ENCODE measurements at regions not wholly inside any gene's neighbourhood (a gene's known extent, or its start where the extent isn't known, plus 50 kb on each side); places are given as distances from the start of the nearest gene placed in this dataset.

DNA sequence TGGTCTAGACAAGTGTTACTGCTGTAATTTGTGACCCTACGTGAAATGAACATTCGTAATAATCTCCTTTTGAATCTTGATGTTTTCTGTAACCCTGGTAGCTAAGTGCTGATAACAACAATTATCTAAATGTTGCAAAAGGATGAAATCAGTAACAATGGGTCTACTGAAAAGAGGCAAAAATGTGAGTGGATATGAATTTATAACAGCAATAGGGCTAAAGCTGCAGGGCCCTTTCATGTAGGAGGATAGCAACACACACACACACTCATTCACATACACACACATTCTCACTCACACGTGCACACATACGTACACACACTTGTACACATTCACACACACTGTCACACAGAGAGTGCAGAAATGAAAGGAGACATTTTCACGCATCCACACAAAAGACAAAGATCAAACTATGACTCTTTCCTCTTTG lies 200.8 kb upstream of the NEBL start:
- Histone ChIP-seq H3K36me3 (ENCODE audit: control insufficient read depth in 3 of 3, insufficient read depth in 2 of 3, low read depth in 1 of 3, low read length in 3 of 3) (no peaks in the 10 kb centered on the region), H3K27ac (ENCODE audit: low read depth in 1 of 3, low read length in 2 of 3) (no peak overlapping the region), H3K27me3 (ENCODE audit: control insufficient read depth in 3 of 3, insufficient read depth in 3 of 3, low read length in 3 of 3) (no peaks in the 10 kb centered on the region), H3K4me1 (ENCODE audit: control insufficient read depth in 3 of 3, insufficient read depth in 2 of 3, low read depth in 1 of 3, low read length in 2 of 3) (no peaks in the 10 kb centered on the region), H3K4me3 (ENCODE audit: low read depth in 1 of 3, low read length in 3 of 3) (no peak overlapping the region), H3K9me3 (ENCODE audit: control insufficient read depth in 2 of 2, insufficient read depth in 1 of 2, low read depth in 1 of 2, low read length in 1 of 2) (no peaks in the 10 kb centered on the region)
- WGBS, 3 donors = 73 to 83% (median 75%) methylated on average over 5 of the region's 5 CpGs
- FAIRE-seq = no peak
- no peak for DNase-seq

DNA sequence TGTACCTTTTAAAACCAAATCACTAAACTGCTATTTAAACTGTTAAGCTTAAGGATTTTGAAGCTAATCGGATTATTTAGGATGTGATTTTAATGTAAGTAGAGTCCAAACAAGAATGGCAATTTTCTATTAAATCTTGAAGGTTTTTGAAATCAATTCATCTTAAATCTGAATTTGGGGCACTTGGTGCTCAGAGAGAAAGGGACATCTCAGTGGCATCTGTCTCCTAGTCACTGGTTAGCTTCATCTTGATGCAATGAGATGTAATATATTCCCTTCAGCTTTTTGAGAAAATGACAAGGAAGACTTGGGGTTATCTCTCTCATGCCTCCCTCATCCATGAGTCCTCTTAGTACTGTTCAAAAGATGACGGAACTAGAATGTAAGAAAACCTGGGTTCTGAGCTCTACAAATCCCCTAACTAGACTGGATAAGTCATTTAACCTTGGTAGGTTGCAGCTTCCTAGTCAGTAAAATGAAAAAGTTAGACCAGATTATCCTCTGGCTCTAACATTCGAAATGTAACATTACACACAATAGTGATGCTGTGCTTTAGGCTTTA lies 198.5 kb upstream of the NEBL start:
- Histone ChIP-seq H3K36me3 (ENCODE audit: control insufficient read depth in 3 of 3, insufficient read depth in 2 of 3, low read depth in 1 of 3, low read length in 3 of 3) (no peaks in the 10 kb centered on the region), H3K27ac (ENCODE audit: low read depth in 1 of 3, low read length in 2 of 3) (no peak overlapping the region), H3K4me1 (ENCODE audit: control insufficient read depth in 3 of 3, insufficient read depth in 2 of 3, low read depth in 1 of 3, low read length in 2 of 3) (no peaks in the 10 kb centered on the region), H3K9me3 (ENCODE audit: control insufficient read depth in 2 of 2, insufficient read depth in 1 of 2, low read depth in 1 of 2, low read length in 1 of 2) (no peaks in the 10 kb centered on the region), H3K27me3 (ENCODE audit: control insufficient read depth in 3 of 3, insufficient read depth in 3 of 3, low read length in 3 of 3) (no peaks in the 10 kb centered on the region), H3K4me3 (ENCODE audit: low read depth in 1 of 3, low read length in 3 of 3) (no peak overlapping the region)
- DNase-seq (no peak), FAIRE-seq (no peak)
- WGBS, 3 donors = 84 to 88% (median 87%) methylated on average over 3 of the region's 3 CpGs

DNA sequence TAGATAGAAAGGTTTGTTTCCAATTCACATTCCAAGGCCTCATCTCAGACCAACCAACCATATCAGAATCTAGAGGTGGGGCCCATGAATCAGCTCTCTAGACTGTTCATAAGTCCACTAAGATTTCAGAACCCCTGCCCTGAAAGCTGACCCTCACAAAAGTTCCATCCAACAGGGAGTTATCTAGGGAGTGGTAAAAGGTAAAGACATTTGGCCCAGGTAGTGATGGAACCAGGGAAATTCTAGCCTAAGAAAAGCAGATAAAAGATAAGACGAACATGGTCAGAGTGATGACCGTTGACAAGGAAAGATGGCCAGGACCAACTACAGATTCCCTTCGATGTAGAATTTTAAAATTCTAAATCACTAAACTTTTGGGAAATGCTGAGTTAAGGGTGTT lies 198.0 kb upstream of the NEBL start:
- no peak for FAIRE-seq
- WGBS, 3 donors = 82 to 95% (median 86%) methylated on average over 3 of the region's 3 CpGs
- Histone ChIP-seq H3K9me3 (ENCODE audit: control insufficient read depth in 2 of 2, insufficient read depth in 1 of 2, low read depth in 1 of 2, low read length in 1 of 2) (no peaks in the 10 kb centered on the region), H3K4me1 (ENCODE audit: control insufficient read depth in 3 of 3, insufficient read depth in 2 of 3, low read depth in 1 of 3, low read length in 2 of 3) (no peaks in the 10 kb centered on the region), H3K36me3 (ENCODE audit: control insufficient read depth in 3 of 3, insufficient read depth in 2 of 3, low read depth in 1 of 3, low read length in 3 of 3) (no peaks in the 10 kb centered on the region), H3K27me3 (ENCODE audit: control insufficient read depth in 3 of 3, insufficient read depth in 3 of 3, low read length in 3 of 3) (no peaks in the 10 kb centered on the region), H3K4me3 (ENCODE audit: low read depth in 1 of 3, low read length in 3 of 3) (no peak overlapping the region), H3K27ac (ENCODE audit: low read depth in 1 of 3, low read length in 2 of 3) (no peak overlapping the region)
- DNase-seq = no peak

GRCh38 chr10:21092683-21093524 lies 195.8 kb upstream of the NEBL start:
- FAIRE-seq (no peak), DNase-seq (no peak)
- H3K27me3 ChIP-seq (ENCODE audit: control insufficient read depth in 3 of 3, insufficient read depth in 3 of 3, low read length in 3 of 3) = no peaks in the 10 kb centered on the region
- H3K27ac ChIP-seq (ENCODE audit: low read depth in 1 of 3, low read length in 2 of 3) = no peak overlapping the region
- H3K9me3 ChIP-seq (ENCODE audit: control insufficient read depth in 2 of 2, insufficient read depth in 1 of 2, low read depth in 1 of 2, low read length in 1 of 2) = no peaks in the 10 kb centered on the region
- H3K36me3 ChIP-seq (ENCODE audit: control insufficient read depth in 3 of 3, insufficient read depth in 2 of 3, low read depth in 1 of 3, low read length in 3 of 3) = no peaks in the 10 kb centered on the region
- H3K4me1 ChIP-seq (ENCODE audit: control insufficient read depth in 3 of 3, insufficient read depth in 2 of 3, low read depth in 1 of 3, low read length in 2 of 3) = no peaks in the 10 kb centered on the region
- 80 to 83% (median 81%) methylated on average over 5 of the region's 5 CpGs for WGBS, 3 donors
- no peak overlapping the region for H3K4me3 ChIP-seq (ENCODE audit: low read depth in 1 of 3, low read length in 3 of 3)

DNA sequence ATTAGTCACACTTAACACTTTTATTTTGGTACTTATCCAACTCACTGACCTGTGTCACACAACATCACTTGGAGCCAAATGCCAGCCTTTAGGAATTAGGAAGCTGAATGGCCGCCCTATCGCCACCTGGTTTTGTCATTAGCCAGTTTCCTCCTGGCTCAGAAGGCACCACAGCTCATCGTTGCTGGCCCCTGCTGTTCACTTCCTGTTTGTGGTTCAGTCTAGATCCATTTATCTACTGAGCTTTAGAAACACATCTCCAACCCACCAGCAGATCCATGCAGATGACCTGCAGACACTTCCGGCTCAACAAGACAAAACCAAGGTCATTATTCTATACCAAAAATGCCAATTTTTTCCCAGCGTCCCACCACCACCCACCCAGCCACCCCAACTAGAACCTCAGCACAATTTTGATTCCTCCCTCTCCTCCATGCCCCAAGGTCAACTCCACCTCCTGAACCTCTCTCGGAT lies 193.5 kb upstream of the NEBL start:
- 74 to 85% (median 84%) methylated on average over 6 of the region's 6 CpGs for WGBS, 3 donors
- Histone ChIP-seq H3K4me3 (ENCODE audit: low read depth in 1 of 3, low read length in 3 of 3) (no peak overlapping the region), H3K27me3 (ENCODE audit: control insufficient read depth in 3 of 3, insufficient read depth in 3 of 3, low read length in 3 of 3) (no peaks in the 10 kb centered on the region), H3K9me3 (ENCODE audit: control insufficient read depth in 2 of 2, insufficient read depth in 1 of 2, low read depth in 1 of 2, low read length in 1 of 2) (no peaks in the 10 kb centered on the region), H3K4me1 (ENCODE audit: control insufficient read depth in 3 of 3, insufficient read depth in 2 of 3, low read depth in 1 of 3, low read length in 2 of 3) (no peaks in the 10 kb centered on the region), H3K27ac (ENCODE audit: low read depth in 1 of 3, low read length in 2 of 3) (no peak overlapping the region), H3K36me3 (ENCODE audit: control insufficient read depth in 3 of 3, insufficient read depth in 2 of 3, low read depth in 1 of 3, low read length in 3 of 3) (no peaks in the 10 kb centered on the region)
- no peak for FAIRE-seq
- no peak for DNase-seq

DNA sequence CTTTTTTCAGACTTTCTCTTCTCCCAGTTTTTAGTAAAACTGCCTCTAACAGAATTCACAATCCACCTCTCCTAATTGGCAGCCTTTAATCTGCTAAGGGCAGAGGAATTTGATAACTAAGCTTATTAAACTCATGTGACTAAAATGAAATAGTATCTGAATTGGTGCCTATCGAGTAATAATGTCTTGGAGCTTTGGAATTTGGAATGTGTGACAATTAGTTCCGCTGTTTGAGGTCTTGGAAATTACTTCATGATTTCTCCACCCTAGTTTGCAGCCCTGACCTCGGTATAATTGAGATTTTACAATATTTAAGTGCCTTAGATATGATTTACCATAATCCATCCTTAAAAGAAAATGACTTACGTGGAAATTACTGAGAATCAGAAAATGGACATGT lies 190.4 kb upstream of the NEBL start:
- H3K4me1 ChIP-seq (ENCODE audit: control insufficient read depth in 3 of 3, insufficient read depth in 2 of 3, low read depth in 1 of 3, low read length in 2 of 3) = no peaks in the 10 kb centered on the region
- 30 to 57% (median 33%) methylated on average over 4 of the region's 4 CpGs for WGBS, 3 donors
- H3K27ac ChIP-seq (ENCODE audit: low read depth in 1 of 3, low read length in 2 of 3) = no peak overlapping the region
- no peaks in the 10 kb centered on the region for H3K36me3 ChIP-seq (ENCODE audit: control insufficient read depth in 3 of 3, insufficient read depth in 2 of 3, low read depth in 1 of 3, low read length in 3 of 3)
- FAIRE-seq = no peak
- H3K9me3 ChIP-seq (ENCODE audit: control insufficient read depth in 2 of 2, insufficient read depth in 1 of 2, low read depth in 1 of 2, low read length in 1 of 2) = no peaks in the 10 kb centered on the region
- DNase-seq = no peak
- peaks cover 0 to 2% (median 0%) of the 10 kb centered on the region in 3 donors for H3K27me3 ChIP-seq (ENCODE audit: control insufficient read depth in 3 of 3, insufficient read depth in 3 of 3, low read length in 3 of 3)
- no peak overlapping the region for H3K4me3 ChIP-seq (ENCODE audit: low read depth in 1 of 3, low read length in 3 of 3)

GRCh38 chr10:21084700-21085099 lies 187.6 kb upstream of the NEBL start:
- no peaks in the 10 kb centered on the region for H3K36me3 ChIP-seq (ENCODE audit: control insufficient read depth in 3 of 3, insufficient read depth in 2 of 3, low read depth in 1 of 3, low read length in 3 of 3)

GRCh38 chr10:21083861-21084260 lies 186.8 kb upstream of the NEBL start:
- no peak overlapping the region for H3K27ac ChIP-seq (ENCODE audit: low read depth in 1 of 3, low read length in 2 of 3)
- H3K4me1 ChIP-seq (ENCODE audit: control insufficient read depth in 3 of 3, insufficient read depth in 2 of 3, low read depth in 1 of 3, low read length in 2 of 3) = no peaks in the 10 kb centered on the region
- no peak overlapping the region for H3K4me3 ChIP-seq (ENCODE audit: low read depth in 1 of 3, low read length in 3 of 3)
- no peak for FAIRE-seq
- no peak for DNase-seq
- H3K27me3 ChIP-seq (ENCODE audit: control insufficient read depth in 3 of 3, insufficient read depth in 3 of 3, low read length in 3 of 3) = peaks cover 0 to 2% (median 0%) of the 10 kb centered on the region in 3 donors
- H3K36me3 ChIP-seq (ENCODE audit: control insufficient read depth in 3 of 3, insufficient read depth in 2 of 3, low read depth in 1 of 3, low read length in 3 of 3) = no peaks in the 10 kb centered on the region
- no peaks in the 10 kb centered on the region for H3K9me3 ChIP-seq (ENCODE audit: control insufficient read depth in 2 of 2, insufficient read depth in 1 of 2, low read depth in 1 of 2, low read length in 1 of 2)
- 83 to 91% (median 89%) methylated on average over 3 of the region's 3 CpGs for WGBS, 3 donors

More at GRCh38 chr10:21084700-21085099, 187.6 kb upstream of the NEBL start:
- Histone ChIP-seq H3K4me1 (ENCODE audit: control insufficient read depth in 3 of 3, insufficient read depth in 2 of 3, low read depth in 1 of 3, low read length in 2 of 3) (no peaks in the 10 kb centered on the region), H3K4me3 (ENCODE audit: low read depth in 1 of 3, low read length in 3 of 3) (no peak overlapping the region), H3K9me3 (ENCODE audit: control insufficient read depth in 2 of 2, insufficient read depth in 1 of 2, low read depth in 1 of 2, low read length in 1 of 2) (no peaks in the 10 kb centered on the region), H3K27ac (ENCODE audit: low read depth in 1 of 3, low read length in 2 of 3) (no peak overlapping the region), H3K27me3 (ENCODE audit: control insufficient read depth in 3 of 3, insufficient read depth in 3 of 3, low read length in 3 of 3) (peaks cover 0 to 2% (median 0%) of the 10 kb centered on the region in 3 donors)
- FAIRE-seq = no peak
- WGBS, 3 donors = 88 to 93% (median 90%) methylated on average over 5 of the region's 5 CpGs
- no peak for DNase-seq

Data from small intestine (tissue), 7 donors.